ENCODE measurements at regions not wholly inside any gene's neighbourhood (a gene's known extent, or its start where the extent isn't known, plus 50 kb on each side); places are given as distances from the start of the nearest gene placed in this dataset.
"Not testable (repeated sequence)": the region's sequence is repeated elsewhere in the genome, so short reads cannot be mapped to it uniquely, and the experiment has no call there.

DNA sequence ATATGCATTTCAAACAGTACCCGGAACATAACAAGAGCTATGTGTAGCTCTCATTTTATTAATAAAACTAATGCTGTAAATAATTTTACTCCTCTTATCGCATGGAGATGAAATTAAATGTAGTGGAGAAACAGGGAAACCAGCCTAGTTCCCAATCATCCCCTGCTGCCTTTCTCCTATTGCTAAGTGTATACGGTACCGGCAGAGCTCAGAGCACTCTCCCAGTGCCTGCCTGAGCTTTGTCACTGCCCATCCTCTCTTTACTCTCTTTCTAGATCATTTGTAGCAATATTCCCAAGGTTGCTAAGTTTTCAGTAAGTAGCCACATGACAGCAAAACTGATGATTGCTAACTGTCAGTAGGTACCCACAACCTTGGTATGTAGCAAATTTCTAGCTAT is 85.5 kb upstream of the ZSWIM2 start:
- intact Hi-C loops (cut with DNase I): no loop called here
- ATAC-seq (no peak), DNase-seq (no peak)
- no peaks in the 10 kb centered on the region for H3K27me3 ChIP-seq
- no peaks in the 10 kb centered on the region for H3K9me3 ChIP-seq
- H3K27ac ChIP-seq: no peak overlapping the region
- H3K4me3 ChIP-seq: no peak overlapping the region
- H3K4me1 ChIP-seq: no peaks in the 10 kb centered on the region
- TF ChIP-seq CTCF (IDR thresholded peaks at IDR 0.05): no peak
- no peaks in the 10 kb centered on the region for H3K36me3 ChIP-seq

DNA sequence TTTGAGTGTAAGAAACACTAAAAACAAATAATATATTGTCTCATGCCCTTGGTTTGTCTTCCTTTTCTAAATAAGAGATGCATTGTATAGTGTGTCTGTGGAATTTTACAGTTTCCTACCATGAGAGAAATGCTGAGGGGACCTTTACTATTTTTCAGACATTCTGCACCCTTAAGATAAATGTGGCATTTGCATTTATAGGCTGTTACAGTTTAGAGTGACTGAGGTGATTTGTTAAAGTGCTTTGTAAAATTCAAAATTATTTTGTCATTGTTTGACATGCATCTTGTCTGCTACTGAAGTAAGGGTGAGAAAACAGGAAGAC is 78.9 kb upstream of the ZSWIM2 start:
- no peak overlapping the region for H3K4me3 ChIP-seq
- no peak for ATAC-seq

DNA sequence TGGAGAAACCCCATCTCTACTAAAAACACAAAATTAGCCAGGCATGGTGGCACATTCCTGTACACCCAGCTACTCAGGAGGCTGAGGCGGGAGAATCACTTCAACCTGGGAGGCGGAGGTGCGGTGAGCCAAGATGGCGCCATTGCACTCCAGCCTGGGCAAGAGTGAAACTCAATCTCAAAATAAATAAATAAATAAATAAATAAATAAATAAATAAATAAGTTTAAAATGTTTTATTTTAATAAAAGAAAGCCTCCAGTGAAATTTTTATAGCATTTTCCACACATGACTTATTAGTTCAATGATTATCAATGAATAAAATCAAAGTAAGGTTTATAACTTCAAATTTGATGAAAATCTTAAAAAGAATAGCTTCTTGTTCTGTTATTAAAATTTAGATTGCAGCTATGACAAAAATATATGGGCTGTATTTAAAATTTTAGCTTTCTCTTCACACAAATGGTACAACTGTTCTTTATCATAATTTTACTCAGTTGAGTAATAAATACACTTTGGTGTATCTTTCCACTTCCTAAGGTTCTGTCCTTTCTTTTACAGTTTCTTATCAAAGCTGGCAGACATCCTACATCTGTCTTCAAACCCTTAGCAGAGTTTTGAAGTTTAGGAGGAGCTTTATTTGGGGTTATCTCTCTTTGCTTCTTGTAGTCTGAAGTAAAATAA is 78.4 kb upstream of the ZSWIM2 start:
- Histone ChIP-seq H3K27me3 (no peaks in the 10 kb centered on the region), H3K36me3 (no peaks in the 10 kb centered on the region), H3K9me3 (no peaks in the 10 kb centered on the region), H3K27ac (no peak overlapping the region), H3K4me3 (no peak overlapping the region), H3K4me1 (no peaks in the 10 kb centered on the region)
- intact Hi-C loops (cut with DNase I): no loop called here
- ATAC-seq (no peak), DNase-seq (no peak)
- TF ChIP-seq CTCF (IDR thresholded peaks at IDR 0.05): no peak

More for the DNA sequence above, 78.9 kb upstream of the ZSWIM2 start:
- Histone ChIP-seq H3K4me1 (no peaks in the 10 kb centered on the region), H3K27ac (no peak overlapping the region), H3K9me3 (no peaks in the 10 kb centered on the region), H3K36me3 (no peaks in the 10 kb centered on the region), H3K27me3 (no peaks in the 10 kb centered on the region)
- intact Hi-C loops (cut with DNase I): no loop called here
- no peak for TF ChIP-seq CTCF (IDR thresholded peaks at IDR 0.05)
- no peak for DNase-seq

GRCh38 chr2:186925514-186925913 is 76.5 kb upstream of the ZSWIM2 start:
- Histone ChIP-seq H3K4me3 (no peak overlapping the region), H3K4me1 (no peaks in the 10 kb centered on the region), H3K36me3 (no peaks in the 10 kb centered on the region), H3K9me3 (no peaks in the 10 kb centered on the region), H3K27me3 (no peaks in the 10 kb centered on the region), H3K27ac (no peak overlapping the region)
- ATAC-seq (no peak), DNase-seq (no peak)
- intact Hi-C loops (cut with DNase I): no loop called here
- no peak for TF ChIP-seq CTCF (IDR thresholded peaks at IDR 0.05)

DNA sequence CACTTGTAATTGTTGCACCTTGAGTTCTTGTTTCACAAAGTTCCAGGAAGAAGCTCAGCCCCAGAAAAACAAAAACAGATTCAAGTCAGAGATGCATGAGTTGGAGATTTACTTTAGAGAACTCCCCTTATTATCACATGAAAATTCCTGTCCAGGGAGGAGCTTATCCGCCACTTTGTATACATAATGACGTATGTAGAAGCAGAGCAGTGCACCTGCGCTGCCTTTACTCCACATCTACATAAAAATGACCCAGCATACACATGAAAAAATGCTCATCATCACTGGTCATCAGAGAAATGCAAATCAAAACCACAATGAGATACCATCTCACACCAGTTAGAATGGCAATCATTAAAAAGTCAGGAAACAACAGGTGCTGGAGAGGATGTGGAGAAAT is 73.3 kb upstream of the ZSWIM2 start:
- ATAC-seq; H3K27me3 ChIP-seq; intact Hi-C loops (cut with DNase I); H3K4me3 ChIP-seq; H3K27ac ChIP-seq; H3K4me1 ChIP-seq; H3K36me3 ChIP-seq; H3K9me3 ChIP-seq; DNase-seq: not testable (repeated sequence)

GRCh38 chr2:186919296-186919695 is 70.3 kb upstream of the ZSWIM2 start:
- Histone ChIP-seq H3K36me3 (no peaks in the 10 kb centered on the region), H3K9me3 (no peaks in the 10 kb centered on the region), H3K4me1 (no peaks in the 10 kb centered on the region), H3K27me3 (no peaks in the 10 kb centered on the region), H3K4me3 (no peak overlapping the region), H3K27ac (no peak overlapping the region)
- intact Hi-C loops (cut with DNase I): no loop called here
- no peak for DNase-seq
- no peak for ATAC-seq
- TF ChIP-seq CTCF (IDR thresholded peaks at IDR 0.05): no peak
